ENCODE measurements at regions not wholly inside any gene's neighbourhood (a gene's known extent, or its start where the extent isn't known, plus 50 kb on each side); places are given as distances from the start of the nearest gene placed in this dataset.

DNA sequence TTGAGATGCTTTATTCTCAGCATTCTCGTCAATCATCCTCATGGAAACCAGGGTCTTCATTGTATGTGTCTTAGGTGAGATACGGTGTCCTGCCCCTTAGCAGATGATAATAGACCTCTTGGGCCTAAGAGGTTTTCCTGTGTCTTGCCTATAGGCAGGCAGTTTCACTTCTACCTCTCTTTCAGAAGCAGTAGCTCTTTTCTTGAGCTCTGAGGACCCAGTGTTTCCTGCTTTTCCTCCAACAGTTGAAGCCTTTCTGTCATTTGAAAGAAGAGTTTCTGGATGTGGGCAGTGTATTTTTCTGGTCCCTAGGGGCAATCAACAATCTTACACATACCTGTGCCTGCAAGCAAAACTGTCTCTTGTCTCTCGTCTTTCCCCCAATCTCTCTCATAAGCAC lies 1550.3 kb upstream of the LRRTM3 start:
- no peaks in the 10 kb centered on the region for H3K36me3 ChIP-seq (ENCODE audit: control insufficient read depth in 1 of 2, insufficient read depth in 2 of 2, low read length in 1 of 2)
- H3K4me3 ChIP-seq (ENCODE audit: low read length in 2 of 2) = no peak overlapping the region
- WGBS, 2 donors = 69 to 95% methylated on average over 3 of the region's 3 CpGs
- ATAC-seq (ENCODE audit: low FRiP score) (no peak), DNase-seq (no peak)
- H3K9me3 ChIP-seq (ENCODE audit: control insufficient read depth, low read length) = no peaks in the 10 kb centered on the region
- no peaks in the 10 kb centered on the region for H3K27me3 ChIP-seq (ENCODE audit: control insufficient read depth in 1 of 2, insufficient read depth in 2 of 2, low read length in 1 of 2)
- intact Hi-C loops (cut with DNase I) = no loop called here
- H3K27ac ChIP-seq (ENCODE audit: low read depth in 1 of 2, low read length in 2 of 2) = no peak overlapping the region
- no peaks in the 10 kb centered on the region for H3K4me1 ChIP-seq (ENCODE audit: control insufficient read depth in 1 of 2, insufficient read depth in 2 of 2, low read length in 2 of 2)

- intact Hi-C loops (cut with DNase I) = no loop called here
- ATAC-seq (ENCODE audit: low FRiP score) (no peak), DNase-seq (no peak)
- H3K4me1 ChIP-seq (ENCODE audit: control insufficient read depth in 1 of 2, insufficient read depth in 2 of 2, low read length in 2 of 2) = no peaks in the 10 kb centered on the region
- H3K27ac ChIP-seq (ENCODE audit: low read depth in 1 of 2, low read length in 2 of 2) = no peak overlapping the region
- 21 to 22% methylated on average over 1 of the region's 1 CpG for WGBS, 2 donors
- H3K4me3 ChIP-seq (ENCODE audit: low read length in 2 of 2) = no peak overlapping the region
- H3K9me3 ChIP-seq (ENCODE audit: control insufficient read depth, low read length) = no peaks in the 10 kb centered on the region
- no peaks in the 10 kb centered on the region for H3K27me3 ChIP-seq (ENCODE audit: control insufficient read depth in 1 of 2, insufficient read depth in 2 of 2, low read length in 1 of 2)
- H3K36me3 ChIP-seq (ENCODE audit: control insufficient read depth in 1 of 2, insufficient read depth in 2 of 2, low read length in 1 of 2) = no peaks in the 10 kb centered on the region
Measured at GRCh38 chr10:65377687-65378086, 1548.1 kb upstream of the LRRTM3 start.

DNA sequence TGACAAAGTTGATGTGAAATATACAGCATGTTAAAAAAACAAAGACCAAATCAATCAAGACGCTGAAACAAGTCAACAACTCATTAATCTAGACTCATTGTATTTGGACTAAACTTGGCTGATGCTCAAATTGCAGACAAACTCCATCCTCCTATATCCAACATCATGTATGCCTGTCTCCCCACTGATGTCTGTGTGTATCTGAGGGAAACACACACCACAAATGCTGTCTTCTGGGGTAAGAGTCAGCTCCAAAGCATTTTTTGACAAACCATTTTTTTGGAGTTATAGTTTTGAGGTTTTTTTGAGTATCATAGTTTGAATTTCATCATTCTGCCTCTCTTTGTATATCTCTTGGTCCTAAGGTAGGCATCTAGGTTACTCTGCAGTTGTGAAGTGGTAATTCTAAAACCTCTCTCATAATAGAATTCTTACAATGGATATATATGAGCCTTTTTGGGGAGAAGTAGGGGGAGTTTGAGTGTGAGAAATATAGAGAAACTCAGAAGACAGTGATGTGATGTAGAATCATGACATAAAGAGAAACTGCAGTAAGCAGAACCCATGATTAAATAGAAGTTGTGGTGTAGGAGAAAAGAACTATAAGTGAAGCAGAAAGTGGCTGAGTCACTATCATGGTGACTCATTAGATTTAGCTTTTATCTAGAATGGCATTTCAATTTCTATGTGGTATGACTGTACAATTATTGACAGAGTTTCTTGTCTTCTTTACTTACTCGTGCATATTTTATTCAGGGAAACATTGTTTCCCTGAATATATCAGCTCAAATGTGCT lies 1531.1 kb upstream of the LRRTM3 start:
- WGBS, 2 donors = 32% methylated on average over 2 of the region's 2 CpGs
- intact Hi-C loops (cut with DNase I) = no loop called here
- no peak overlapping the region for H3K27ac ChIP-seq (ENCODE audit: low read depth in 1 of 2, low read length in 2 of 2)
- no peak for ATAC-seq (ENCODE audit: low FRiP score)
- no peaks in the 10 kb centered on the region for H3K4me1 ChIP-seq (ENCODE audit: control insufficient read depth in 1 of 2, insufficient read depth in 2 of 2, low read length in 2 of 2)
- no peaks in the 10 kb centered on the region for H3K27me3 ChIP-seq (ENCODE audit: control insufficient read depth in 1 of 2, insufficient read depth in 2 of 2, low read length in 1 of 2)
- H3K36me3 ChIP-seq (ENCODE audit: control insufficient read depth in 1 of 2, insufficient read depth in 2 of 2, low read length in 1 of 2) = no peaks in the 10 kb centered on the region
- H3K9me3 ChIP-seq (ENCODE audit: control insufficient read depth, low read length) = no peaks in the 10 kb centered on the region
- no peak for DNase-seq
- H3K4me3 ChIP-seq (ENCODE audit: low read length in 2 of 2) = no peak overlapping the region

GRCh38 chr10:65395631-65396030 lies 1530.2 kb upstream of the LRRTM3 start:
- no peaks in the 10 kb centered on the region for H3K36me3 ChIP-seq (ENCODE audit: control insufficient read depth in 1 of 2, insufficient read depth in 2 of 2, low read length in 1 of 2)
- no peaks in the 10 kb centered on the region for H3K27me3 ChIP-seq (ENCODE audit: control insufficient read depth in 1 of 2, insufficient read depth in 2 of 2, low read length in 1 of 2)
- 94 to 95% methylated on average over 2 of the region's 2 CpGs for WGBS, 2 donors
- DNase-seq (no peak), ATAC-seq (ENCODE audit: low FRiP score) (no peak)
- no peak overlapping the region for H3K4me3 ChIP-seq (ENCODE audit: low read length in 2 of 2)
- intact Hi-C loops (cut with DNase I) = no loop called here
- H3K27ac ChIP-seq (ENCODE audit: low read depth in 1 of 2, low read length in 2 of 2) = no peak overlapping the region
- no peaks in the 10 kb centered on the region for H3K4me1 ChIP-seq (ENCODE audit: control insufficient read depth in 1 of 2, insufficient read depth in 2 of 2, low read length in 2 of 2)
- no peaks in the 10 kb centered on the region for H3K9me3 ChIP-seq (ENCODE audit: control insufficient read depth, low read length)

DNA sequence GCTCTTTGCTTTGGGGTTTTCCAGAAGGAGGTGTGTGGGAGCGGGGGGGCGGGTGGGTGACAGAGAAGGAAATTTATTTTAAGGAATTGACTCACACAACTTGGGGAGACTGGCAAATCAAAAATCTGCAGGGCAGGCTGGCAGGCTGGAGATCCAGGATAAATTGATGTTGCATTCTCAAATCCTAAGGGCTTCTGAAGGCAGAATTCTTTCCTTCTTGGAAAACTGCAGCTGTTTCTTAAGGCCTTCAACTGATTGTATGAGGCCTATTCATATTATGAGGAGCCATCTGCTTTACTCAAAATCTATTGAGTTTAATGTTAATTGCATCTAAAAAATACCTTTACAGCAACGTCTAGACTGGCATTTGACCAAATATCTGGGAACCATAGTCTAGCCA lies 1528.8 kb upstream of the LRRTM3 start:
- no peak overlapping the region for H3K4me3 ChIP-seq (ENCODE audit: low read length in 2 of 2)
- H3K27me3 ChIP-seq (ENCODE audit: control insufficient read depth in 1 of 2, insufficient read depth in 2 of 2, low read length in 1 of 2) = no peaks in the 10 kb centered on the region
- H3K36me3 ChIP-seq (ENCODE audit: control insufficient read depth in 1 of 2, insufficient read depth in 2 of 2, low read length in 1 of 2) = no peaks in the 10 kb centered on the region
- intact Hi-C loops (cut with DNase I) = no loop called here
- ATAC-seq (ENCODE audit: low FRiP score) = no peak
- no peak overlapping the region for H3K27ac ChIP-seq (ENCODE audit: low read depth in 1 of 2, low read length in 2 of 2)
- no peaks in the 10 kb centered on the region for H3K9me3 ChIP-seq (ENCODE audit: control insufficient read depth, low read length)
- 65 to 69% methylated on average over 3 of the region's 3 CpGs for WGBS, 2 donors
- DNase-seq = no peak
- no peaks in the 10 kb centered on the region for H3K4me1 ChIP-seq (ENCODE audit: control insufficient read depth in 1 of 2, insufficient read depth in 2 of 2, low read length in 2 of 2)

- Histone ChIP-seq H3K27ac (ENCODE audit: low read depth in 1 of 2, low read length in 2 of 2) (no peak overlapping the region), H3K4me3 (ENCODE audit: low read length in 2 of 2) (no peak overlapping the region), H3K9me3 (ENCODE audit: control insufficient read depth, low read length) (no peaks in the 10 kb centered on the region), H3K36me3 (ENCODE audit: control insufficient read depth in 1 of 2, insufficient read depth in 2 of 2, low read length in 1 of 2) (no peaks in the 10 kb centered on the region), H3K4me1 (ENCODE audit: control insufficient read depth in 1 of 2, insufficient read depth in 2 of 2, low read length in 2 of 2) (no peaks in the 10 kb centered on the region), H3K27me3 (ENCODE audit: control insufficient read depth in 1 of 2, insufficient read depth in 2 of 2, low read length in 1 of 2) (no peaks in the 10 kb centered on the region)
- intact Hi-C loops (cut with DNase I) = no loop called here
- WGBS, 2 donors = 64 to 93% methylated on average over 2 of the region's 2 CpGs
- DNase-seq = no peak
- ATAC-seq (ENCODE audit: low FRiP score) = no peak
Measured at GRCh38 chr10:65408401-65408800, 1517.4 kb upstream of the LRRTM3 start.

GRCh38 chr10:65413001-65413400 lies 1512.8 kb upstream of the LRRTM3 start:
- H3K27ac ChIP-seq (ENCODE audit: low read depth in 1 of 2, low read length in 2 of 2) = no peak overlapping the region
- WGBS, 2 donors = 93 to 100% methylated on average over 2 of the region's 2 CpGs
- H3K4me3 ChIP-seq (ENCODE audit: low read length in 2 of 2) = no peak overlapping the region
- intact Hi-C loops (cut with DNase I) = no loop called here
- H3K36me3 ChIP-seq (ENCODE audit: control insufficient read depth in 1 of 2, insufficient read depth in 2 of 2, low read length in 1 of 2) = no peaks in the 10 kb centered on the region
- H3K27me3 ChIP-seq (ENCODE audit: control insufficient read depth in 1 of 2, insufficient read depth in 2 of 2, low read length in 1 of 2) = no peaks in the 10 kb centered on the region
- H3K4me1 ChIP-seq (ENCODE audit: control insufficient read depth in 1 of 2, insufficient read depth in 2 of 2, low read length in 2 of 2) = no peaks in the 10 kb centered on the region
- no peak for DNase-seq
- no peaks in the 10 kb centered on the region for H3K9me3 ChIP-seq (ENCODE audit: control insufficient read depth, low read length)
- no peak for ATAC-seq (ENCODE audit: low FRiP score)

GRCh38 chr10:65415318-65415717 lies 1510.5 kb upstream of the LRRTM3 start:
- Histone ChIP-seq H3K27me3 (ENCODE audit: control insufficient read depth in 1 of 2, insufficient read depth in 2 of 2, low read length in 1 of 2) (no peaks in the 10 kb centered on the region), H3K9me3 (ENCODE audit: control insufficient read depth, low read length) (no peaks in the 10 kb centered on the region), H3K36me3 (ENCODE audit: control insufficient read depth in 1 of 2, insufficient read depth in 2 of 2, low read length in 1 of 2) (no peaks in the 10 kb centered on the region), H3K4me3 (ENCODE audit: low read length in 2 of 2) (no peak overlapping the region), H3K4me1 (ENCODE audit: control insufficient read depth in 1 of 2, insufficient read depth in 2 of 2, low read length in 2 of 2) (no peaks in the 10 kb centered on the region), H3K27ac (ENCODE audit: low read depth in 1 of 2, low read length in 2 of 2) (no peak overlapping the region)
- no peak for DNase-seq
- no peak for ATAC-seq (ENCODE audit: low FRiP score)
- intact Hi-C loops (cut with DNase I) = no loop called here

GRCh38 chr10:65416094-65416493 lies 1509.7 kb upstream of the LRRTM3 start:
- Histone ChIP-seq H3K4me1 (ENCODE audit: control insufficient read depth in 1 of 2, insufficient read depth in 2 of 2, low read length in 2 of 2) (no peaks in the 10 kb centered on the region), H3K9me3 (ENCODE audit: control insufficient read depth, low read length) (no peaks in the 10 kb centered on the region), H3K36me3 (ENCODE audit: control insufficient read depth in 1 of 2, insufficient read depth in 2 of 2, low read length in 1 of 2) (no peaks in the 10 kb centered on the region), H3K27me3 (ENCODE audit: control insufficient read depth in 1 of 2, insufficient read depth in 2 of 2, low read length in 1 of 2) (no peaks in the 10 kb centered on the region), H3K27ac (ENCODE audit: low read depth in 1 of 2, low read length in 2 of 2) (no peak overlapping the region), H3K4me3 (ENCODE audit: low read length in 2 of 2) (no peak overlapping the region)
- DNase-seq (no peak), ATAC-seq (ENCODE audit: low FRiP score) (no peak)
- intact Hi-C loops (cut with DNase I) = no loop called here
- 31% methylated on average over 1 of the region's 1 CpG for WGBS, 2 donors

Measured in aorta (tissue), 5 donors.